Thyroid gland (tissue), 4 donors: ENCODE measurements at regions not wholly inside any gene's neighbourhood (a gene's known extent, or its start where the extent isn't known, plus 50 kb on each side); places are given as distances from the start of the nearest gene placed in this dataset.

Experiments used
- CTCF ChIP-seq, 6 experiments: fragments of 200-600 bp in 3 of 6; fragments of 450-650 bp in 3 of 6; sonication (generic) in 3 of 6; IDR thresholded peaks; one replicate each; pipeline ENCODE4 v1.5.1; 2016 to 2019; ENCODE audit warnings: antibody characterized with exemption in 6 of 6, mild to moderate bottlenecking in 2 of 6, inconsistent platforms in 1 of 6, moderate library complexity in 1 of 6
- POLR2A ChIP-seq, 2 donors: fragments of 450-650 bp; IDR thresholded peaks; one replicate each; pipeline ENCODE4 v1.6.1; 2017; ENCODE audit warnings: antibody characterized with exemption in 2 of 2, mild to moderate bottlenecking in 2 of 2, moderate library complexity in 1 of 2

GRCh38 chr14:34050606-34051005 is 99.7 kb upstream of the EGLN3 start:
- TF ChIP-seq CTCF (IDR thresholded peaks at IDR 0.05) (no peak), POLR2A (IDR thresholded peaks at IDR 0.05) (no peak)
